ENCODE measurements at regions not wholly inside any gene's neighbourhood (a gene's known extent, or its start where the extent isn't known, plus 50 kb on each side); places are given as distances from the start of the nearest gene placed in this dataset.

- no peak overlapping the region for H3K4me3 ChIP-seq (ENCODE audit: low read depth in 1 of 2, low read length in 2 of 2)
- H3K27me3 ChIP-seq (ENCODE audit: low read depth, low read length): no peaks in the 10 kb centered on the region
- H3K4me1 ChIP-seq (ENCODE audit: control insufficient read depth in 1 of 2, insufficient read depth in 2 of 2, low read length in 2 of 2): no peaks in the 10 kb centered on the region
- peaks cover 0 to 4% of the 10 kb centered on the region in 2 donors for H3K9me3 ChIP-seq (ENCODE audit: control insufficient read depth in 1 of 2, low read length in 2 of 2)
- no peak overlapping the region for H3K27ac ChIP-seq (ENCODE audit: low read length)
- H3K36me3 ChIP-seq (ENCODE audit: control insufficient read depth in 1 of 2, insufficient read depth in 2 of 2, low read length in 2 of 2): no peaks in the 10 kb centered on the region
These were observed 771.7 kb downstream of the METTL15 start for GRCh38 chr11:28879869-28880268.

GRCh38 chr11:28878025-28878424, 769.8 kb downstream of the METTL15 start:
- Histone ChIP-seq H3K4me1 (ENCODE audit: control insufficient read depth in 1 of 2, insufficient read depth in 2 of 2, low read length in 2 of 2) (no peaks in the 10 kb centered on the region), H3K27ac (ENCODE audit: low read length) (no peak overlapping the region), H3K4me3 (ENCODE audit: low read depth in 1 of 2, low read length in 2 of 2) (no peak overlapping the region), H3K9me3 (ENCODE audit: control insufficient read depth in 1 of 2, low read length in 2 of 2) (peaks cover 0 to 4% of the 10 kb centered on the region in 2 donors), H3K27me3 (ENCODE audit: low read depth, low read length) (no peaks in the 10 kb centered on the region), H3K36me3 (ENCODE audit: control insufficient read depth in 1 of 2, insufficient read depth in 2 of 2, low read length in 2 of 2) (no peaks in the 10 kb centered on the region)

- no peaks in the 10 kb centered on the region for H3K4me1 ChIP-seq (ENCODE audit: control insufficient read depth in 1 of 2, insufficient read depth in 2 of 2, low read length in 2 of 2)
- no peaks in the 10 kb centered on the region for H3K36me3 ChIP-seq (ENCODE audit: control insufficient read depth in 1 of 2, insufficient read depth in 2 of 2, low read length in 2 of 2)
- peaks cover 0 to 4% of the 10 kb centered on the region in 2 donors for H3K9me3 ChIP-seq (ENCODE audit: control insufficient read depth in 1 of 2, low read length in 2 of 2)
- H3K27ac ChIP-seq (ENCODE audit: low read length): no peak overlapping the region
- H3K4me3 ChIP-seq (ENCODE audit: low read depth in 1 of 2, low read length in 2 of 2): no peak overlapping the region
- no peaks in the 10 kb centered on the region for H3K27me3 ChIP-seq (ENCODE audit: low read depth, low read length)
These were observed 769.2 kb downstream of the METTL15 start for GRCh38 chr11:28877340-28877739.

- Histone ChIP-seq H3K27me3 (ENCODE audit: low read depth, low read length) (no peaks in the 10 kb centered on the region), H3K4me1 (ENCODE audit: control insufficient read depth in 1 of 2, insufficient read depth in 2 of 2, low read length in 2 of 2) (no peaks in the 10 kb centered on the region), H3K36me3 (ENCODE audit: control insufficient read depth in 1 of 2, insufficient read depth in 2 of 2, low read length in 2 of 2) (no peaks in the 10 kb centered on the region), H3K27ac (ENCODE audit: low read length) (no peak overlapping the region), H3K4me3 (ENCODE audit: low read depth in 1 of 2, low read length in 2 of 2) (no peak overlapping the region), H3K9me3 (ENCODE audit: control insufficient read depth in 1 of 2, low read length in 2 of 2) (no peaks in the 10 kb centered on the region)
These were observed 766.5 kb downstream of the METTL15 start for GRCh38 chr11:28874706-28875105.

GRCh38 chr11:28871090-28871489, 762.9 kb downstream of the METTL15 start:
- Histone ChIP-seq H3K4me1 (ENCODE audit: control insufficient read depth in 1 of 2, insufficient read depth in 2 of 2, low read length in 2 of 2) (no peaks in the 10 kb centered on the region), H3K4me3 (ENCODE audit: low read depth in 1 of 2, low read length in 2 of 2) (no peak overlapping the region), H3K27ac (ENCODE audit: low read length) (no peak overlapping the region), H3K9me3 (ENCODE audit: control insufficient read depth in 1 of 2, low read length in 2 of 2) (no peaks in the 10 kb centered on the region), H3K27me3 (ENCODE audit: low read depth, low read length) (no peaks in the 10 kb centered on the region), H3K36me3 (ENCODE audit: control insufficient read depth in 1 of 2, insufficient read depth in 2 of 2, low read length in 2 of 2) (no peaks in the 10 kb centered on the region)

GRCh38 chr11:28863422-28863821, 755.2 kb downstream of the METTL15 start:
- Histone ChIP-seq H3K36me3 (ENCODE audit: control insufficient read depth in 1 of 2, insufficient read depth in 2 of 2, low read length in 2 of 2) (no peaks in the 10 kb centered on the region), H3K27me3 (ENCODE audit: low read depth, low read length) (no peaks in the 10 kb centered on the region), H3K4me3 (ENCODE audit: low read depth in 1 of 2, low read length in 2 of 2) (no peak overlapping the region), H3K27ac (ENCODE audit: low read length) (no peak overlapping the region), H3K4me1 (ENCODE audit: control insufficient read depth in 1 of 2, insufficient read depth in 2 of 2, low read length in 2 of 2) (no peaks in the 10 kb centered on the region), H3K9me3 (ENCODE audit: control insufficient read depth in 1 of 2, low read length in 2 of 2) (peaks cover 0 to 2% of the 10 kb centered on the region in 2 donors)

- no peak overlapping the region for H3K4me3 ChIP-seq (ENCODE audit: low read depth in 1 of 2, low read length in 2 of 2)
- H3K27me3 ChIP-seq (ENCODE audit: low read depth, low read length): no peaks in the 10 kb centered on the region
- no peaks in the 10 kb centered on the region for H3K36me3 ChIP-seq (ENCODE audit: control insufficient read depth in 1 of 2, insufficient read depth in 2 of 2, low read length in 2 of 2)
- H3K4me1 ChIP-seq (ENCODE audit: control insufficient read depth in 1 of 2, insufficient read depth in 2 of 2, low read length in 2 of 2): no peaks in the 10 kb centered on the region
- no peak overlapping the region for H3K27ac ChIP-seq (ENCODE audit: low read length)
- peaks cover 0 to 12% of the 10 kb centered on the region in 2 donors for H3K9me3 ChIP-seq (ENCODE audit: control insufficient read depth in 1 of 2, low read length in 2 of 2)
These were observed 752.7 kb downstream of the METTL15 start for GRCh38 chr11:28860893-28861292.

- Histone ChIP-seq H3K4me1 (ENCODE audit: control insufficient read depth in 1 of 2, insufficient read depth in 2 of 2, low read length in 2 of 2) (no peaks in the 10 kb centered on the region), H3K36me3 (ENCODE audit: control insufficient read depth in 1 of 2, insufficient read depth in 2 of 2, low read length in 2 of 2) (no peaks in the 10 kb centered on the region), H3K9me3 (ENCODE audit: control insufficient read depth in 1 of 2, low read length in 2 of 2) (peaks cover 0 to 11% of the 10 kb centered on the region in 2 donors), H3K4me3 (ENCODE audit: low read depth in 1 of 2, low read length in 2 of 2) (no peak overlapping the region), H3K27me3 (ENCODE audit: low read depth, low read length) (no peaks in the 10 kb centered on the region), H3K27ac (ENCODE audit: low read length) (no peak overlapping the region)
These were observed 749.9 kb downstream of the METTL15 start for GRCh38 chr11:28858076-28858475.

- no peak overlapping the region for H3K4me3 ChIP-seq (ENCODE audit: low read depth in 1 of 2, low read length in 2 of 2)
- no peaks in the 10 kb centered on the region for H3K9me3 ChIP-seq (ENCODE audit: control insufficient read depth in 1 of 2, low read length in 2 of 2)
- no peak overlapping the region for H3K27ac ChIP-seq (ENCODE audit: low read length)
- H3K36me3 ChIP-seq (ENCODE audit: control insufficient read depth in 1 of 2, insufficient read depth in 2 of 2, low read length in 2 of 2): no peaks in the 10 kb centered on the region
- no peaks in the 10 kb centered on the region for H3K27me3 ChIP-seq (ENCODE audit: low read depth, low read length)
- no peaks in the 10 kb centered on the region for H3K4me1 ChIP-seq (ENCODE audit: control insufficient read depth in 1 of 2, insufficient read depth in 2 of 2, low read length in 2 of 2)
These were observed 740.9 kb downstream of the METTL15 start for GRCh38 chr11:28849053-28849452.

GRCh38 chr11:28842716-28843115, 734.5 kb downstream of the METTL15 start:
- Histone ChIP-seq H3K36me3 (ENCODE audit: control insufficient read depth in 1 of 2, insufficient read depth in 2 of 2, low read length in 2 of 2) (no peaks in the 10 kb centered on the region), H3K27ac (ENCODE audit: low read length) (no peak overlapping the region)

GRCh38 chr11:28838741-28839140, 730.6 kb downstream of the METTL15 start:
- H3K4me1 ChIP-seq (ENCODE audit: control insufficient read depth in 1 of 2, insufficient read depth in 2 of 2, low read length in 2 of 2): no peaks in the 10 kb centered on the region
- no peaks in the 10 kb centered on the region for H3K9me3 ChIP-seq (ENCODE audit: control insufficient read depth in 1 of 2, low read length in 2 of 2)
- no peak overlapping the region for H3K4me3 ChIP-seq (ENCODE audit: low read depth in 1 of 2, low read length in 2 of 2)
- no peaks in the 10 kb centered on the region for H3K36me3 ChIP-seq (ENCODE audit: control insufficient read depth in 1 of 2, insufficient read depth in 2 of 2, low read length in 2 of 2)
- H3K27ac ChIP-seq (ENCODE audit: low read length): no peak overlapping the region
- no peaks in the 10 kb centered on the region for H3K27me3 ChIP-seq (ENCODE audit: low read depth, low read length)

More at GRCh38 chr11:28842716-28843115, 734.5 kb downstream of the METTL15 start:
- Histone ChIP-seq H3K4me3 (ENCODE audit: low read depth in 1 of 2, low read length in 2 of 2) (no peak overlapping the region), H3K9me3 (ENCODE audit: control insufficient read depth in 1 of 2, low read length in 2 of 2) (no peaks in the 10 kb centered on the region), H3K27me3 (ENCODE audit: low read depth, low read length) (no peaks in the 10 kb centered on the region), H3K4me1 (ENCODE audit: control insufficient read depth in 1 of 2, insufficient read depth in 2 of 2, low read length in 2 of 2) (no peaks in the 10 kb centered on the region)

- Histone ChIP-seq H3K27me3 (ENCODE audit: low read depth, low read length) (no peaks in the 10 kb centered on the region), H3K36me3 (ENCODE audit: control insufficient read depth in 1 of 2, insufficient read depth in 2 of 2, low read length in 2 of 2) (no peaks in the 10 kb centered on the region), H3K27ac (ENCODE audit: low read length) (no peak overlapping the region), H3K4me1 (ENCODE audit: control insufficient read depth in 1 of 2, insufficient read depth in 2 of 2, low read length in 2 of 2) (no peaks in the 10 kb centered on the region), H3K9me3 (ENCODE audit: control insufficient read depth in 1 of 2, low read length in 2 of 2) (no peaks in the 10 kb centered on the region), H3K4me3 (ENCODE audit: low read depth in 1 of 2, low read length in 2 of 2) (no peak overlapping the region)
These were observed 729.4 kb downstream of the METTL15 start for GRCh38 chr11:28837599-28837998.
